GM11168 (cell line): ENCODE measurements at regions not wholly inside any gene's neighbourhood (a gene's known extent, or its start where the extent isn't known, plus 50 kb on each side); places are given as distances from the start of the nearest gene placed in this dataset.

Experiments used
- in situ Hi-C: fragments of 300-500 bp; cut with MboI; formaldehyde crosslinking; loops from one replicate; pipeline ENCODE4 v1.12.0; 2022; ENCODE audit warnings: low sequenced_read_pairs; ENCODE audit not compliant: unreplicated experiment

DNA sequence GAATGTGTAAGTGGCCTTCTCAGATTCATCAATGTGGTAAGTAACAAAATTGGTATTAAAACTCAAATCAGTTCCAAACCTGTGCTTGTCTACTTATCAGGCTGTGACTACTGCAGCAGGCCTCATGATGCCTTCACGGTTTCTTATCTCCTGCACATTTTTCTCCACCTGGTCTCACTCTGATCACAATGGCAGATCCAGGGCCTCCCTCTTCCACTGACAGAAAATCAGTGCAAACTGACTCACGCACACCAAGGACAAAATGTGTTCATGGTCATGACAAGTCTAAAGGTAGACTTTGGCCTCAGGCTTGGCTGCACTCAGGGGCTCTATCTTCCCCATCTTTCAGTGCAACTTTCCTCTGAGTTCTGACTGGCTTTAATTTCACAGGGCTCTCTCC, 56.7 kb upstream of the ATP1A1 start:
- in situ Hi-C loops = no loop called here

GRCh38 chr1:116318897-116319296, 54.1 kb upstream of the ATP1A1 start:
- in situ Hi-C loops = no loop called here

DNA sequence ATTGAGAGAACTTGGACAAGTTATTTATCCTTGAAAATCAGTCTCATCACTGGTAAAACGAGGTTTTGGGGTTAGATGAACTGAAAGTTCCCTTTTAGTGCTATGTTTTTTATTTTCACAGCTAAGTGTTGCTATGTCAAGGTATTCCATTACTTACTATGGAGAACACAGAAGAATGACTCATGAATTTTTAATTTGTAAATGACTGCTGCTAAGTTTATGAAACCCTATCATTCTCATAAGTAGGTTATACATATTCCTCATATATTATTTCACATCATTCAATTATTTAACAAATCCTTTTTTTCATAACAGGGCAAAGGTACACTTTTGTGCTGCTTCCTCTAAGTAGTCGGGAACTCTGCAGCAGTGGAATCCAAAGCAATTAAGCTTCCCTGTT, 52.2 kb upstream of the ATP1A1 start:
- in situ Hi-C loops = no loop called here

DNA sequence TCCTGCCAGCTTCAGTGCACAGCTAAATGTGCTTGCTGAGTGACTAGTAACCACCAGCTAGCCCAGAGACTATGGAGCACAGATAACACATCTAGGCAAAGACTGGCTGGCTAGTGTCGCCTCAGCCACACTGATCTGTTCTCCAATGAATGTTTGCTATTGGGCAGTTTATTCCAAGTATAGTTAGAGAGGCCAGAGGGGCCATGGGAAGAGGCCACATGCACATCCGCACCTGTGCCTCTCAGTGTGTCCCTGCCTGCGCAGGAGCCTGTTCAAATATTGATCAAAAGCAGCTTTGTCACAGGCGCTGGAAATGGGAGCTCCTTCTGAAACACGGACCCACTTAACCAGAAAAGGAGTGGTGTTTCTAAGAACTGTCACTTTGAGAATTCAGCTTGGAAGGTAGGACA, 51.3 kb upstream of the ATP1A1 start:
- in situ Hi-C loops = no loop called here

- in situ Hi-C loops = no loop called here
These were observed 50.2 kb upstream of the ATP1A1 start for GRCh38 chr1:116322752-116323405.
